ENCODE measurements at regions not wholly inside any gene's neighbourhood (a gene's known extent, or its start where the extent isn't known, plus 50 kb on each side); places are given as distances from the start of the nearest gene placed in this dataset.

- no peak for DNase-seq (ENCODE audit: low spot score)
Observed at GRCh38 chr10:47077941-47078340, 166.7 kb downstream of the PTPN20 start.

GRCh38 chr10:47078393-47079203 lies 167.4 kb downstream of the PTPN20 start:
- no peak for DNase-seq (ENCODE audit: low spot score)

GRCh38 chr10:47079204-47079580 lies 168.0 kb downstream of the PTPN20 start:
- DNase-seq (ENCODE audit: low spot score), result no peak

- no peak for DNase-seq (ENCODE audit: low spot score)
Observed at GRCh38 chr10:47081264-47081663, 170.0 kb downstream of the PTPN20 start.

- DNase-seq (ENCODE audit: low spot score), result no peak
Observed at GRCh38 chr10:47082055-47082784, 171.0 kb downstream of the PTPN20 start.

GRCh38 chr10:47087667-47088066 lies 176.4 kb downstream of the PTPN20 start:
- no peak for DNase-seq (ENCODE audit: low spot score)

- no peak for DNase-seq (ENCODE audit: low spot score)
Observed at GRCh38 chr10:47088656-47089354, 177.6 kb downstream of the PTPN20 start.

- no peak for DNase-seq (ENCODE audit: low spot score)
Observed at GRCh38 chr10:47090042-47090441, 178.8 kb downstream of the PTPN20 start.

- no peak for DNase-seq (ENCODE audit: low spot score)
Observed at GRCh38 chr10:47090903-47091302, 179.7 kb downstream of the PTPN20 start.

GRCh38 chr10:47091421-47091820 lies 180.2 kb downstream of the PTPN20 start:
- DNase-seq (ENCODE audit: low spot score), result no peak

GRCh38 chr10:47092376-47092775 lies 181.1 kb downstream of the PTPN20 start:
- DNase-seq (ENCODE audit: low spot score), result no peak

- no peak for DNase-seq (ENCODE audit: low spot score)
Observed at GRCh38 chr10:47092831-47093230, 181.6 kb downstream of the PTPN20 start.

- no peak for DNase-seq (ENCODE audit: low spot score)
Observed at GRCh38 chr10:47094126-47094525, 182.9 kb downstream of the PTPN20 start.

GRCh38 chr10:47094636-47095035 lies 183.4 kb downstream of the PTPN20 start:
- no peak for DNase-seq (ENCODE audit: low spot score)

- no peak for DNase-seq (ENCODE audit: low spot score)
Observed at GRCh38 chr10:47095211-47095610, 184.0 kb downstream of the PTPN20 start.

- DNase-seq (ENCODE audit: low spot score), result no peak
Observed at GRCh38 chr10:47095848-47096612, 184.8 kb downstream of the PTPN20 start.

- DNase-seq (ENCODE audit: low spot score), result no peak
Observed at GRCh38 chr10:47098238-47098637, 187.0 kb downstream of the PTPN20 start.

GRCh38 chr10:47098964-47099363 lies 187.7 kb downstream of the PTPN20 start:
- no peak for DNase-seq (ENCODE audit: low spot score)

GRCh38 chr10:47099474-47099873 lies 188.2 kb downstream of the PTPN20 start:
- no peak for DNase-seq (ENCODE audit: low spot score)

GRCh38 chr10:47101196-47101595 lies 190.0 kb downstream of the PTPN20 start:
- no peak for DNase-seq (ENCODE audit: low spot score)

GRCh38 chr10:47101807-47102206 lies 190.6 kb downstream of the PTPN20 start:
- DNase-seq (ENCODE audit: low spot score), result no peak

GRCh38 chr10:47104151-47104605 lies 192.9 kb downstream of the PTPN20 start:
- no peak for DNase-seq (ENCODE audit: low spot score)
